Fibroblast of skin of back (primary cell): ENCODE measurements at regions not wholly inside any gene's neighbourhood (a gene's known extent, or its start where the extent isn't known, plus 50 kb on each side); places are given as distances from the start of the nearest gene placed in this dataset.
A peak's percentile ranks its signal among the peaks of the same experiment; 100 is the strongest.

Experiments used
- DNase-seq: peaks from one replicate; pipeline ENCODE4 v3.0.0-alpha.2; 2013

DNA sequence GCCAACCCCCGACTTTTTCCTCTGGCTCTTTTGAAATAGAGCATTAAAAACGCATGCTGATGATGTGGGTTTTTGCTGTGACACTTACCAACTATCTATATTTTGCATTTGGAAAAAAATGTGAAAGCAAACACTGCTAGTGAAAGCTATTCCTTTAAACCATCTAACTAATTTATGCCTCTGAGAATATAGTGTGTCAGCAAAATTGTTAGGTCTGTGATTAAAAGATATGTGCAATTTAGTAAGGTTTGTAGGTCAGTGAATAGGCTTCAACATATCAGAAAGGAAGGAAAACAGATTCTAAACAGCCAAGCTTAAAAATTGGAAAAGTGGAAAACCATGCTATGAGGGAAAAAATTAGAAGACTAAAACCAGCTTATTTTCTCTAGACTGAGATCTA is 1929.3 kb downstream of the NCAM2 start:
- DNase-seq = no peak

DNA sequence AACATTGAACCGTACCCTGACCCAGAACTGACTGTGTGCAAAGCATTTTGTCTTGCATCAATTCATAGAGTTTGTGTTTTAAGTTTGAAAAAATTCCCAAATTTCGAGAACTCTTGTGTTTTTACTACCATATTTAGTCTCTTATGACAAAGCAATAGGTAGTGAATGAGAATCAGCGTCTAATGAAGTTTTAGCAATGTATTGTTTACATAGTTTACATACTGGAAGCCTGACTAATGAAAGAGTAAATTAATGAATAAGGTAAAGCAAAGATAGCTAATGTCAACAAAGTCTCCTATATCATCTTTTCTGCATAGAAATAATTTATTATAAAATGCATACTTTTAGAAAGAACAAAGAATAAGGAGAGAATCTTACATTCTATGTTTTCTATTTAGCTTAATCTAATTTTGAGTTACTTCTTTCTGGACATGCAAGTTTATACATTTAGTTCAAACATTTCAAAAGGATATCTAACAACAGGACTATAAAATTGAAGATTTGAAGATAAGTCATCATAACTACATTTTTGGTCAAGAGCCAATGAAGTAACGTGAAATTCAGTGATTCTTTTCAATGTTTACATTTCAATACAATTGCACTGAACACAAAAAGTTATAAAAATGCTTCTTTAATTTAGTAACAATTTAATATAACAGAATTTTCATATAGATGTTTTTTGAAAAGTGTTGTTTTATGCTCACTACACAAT is 1943.7 kb downstream of the NCAM2 start:
- DNase-seq = no peak

DNA sequence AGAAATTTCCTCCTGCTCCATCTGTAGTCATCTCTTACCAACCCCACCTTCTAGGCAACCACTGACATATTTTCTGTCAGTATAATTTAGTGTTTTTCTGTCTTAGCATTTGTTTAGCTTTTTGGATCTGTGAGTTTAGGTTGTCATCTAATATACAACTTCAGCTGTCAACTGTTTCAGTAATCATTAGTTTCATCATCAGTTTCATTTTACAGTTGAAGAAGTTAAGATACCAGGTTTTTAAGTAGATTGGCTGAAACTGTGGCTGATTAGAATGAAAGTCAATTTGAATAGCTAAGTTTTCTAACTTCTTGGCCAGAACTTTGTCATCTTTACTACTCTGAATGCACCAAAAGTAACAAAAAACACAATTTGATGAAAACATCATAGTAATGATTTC is 1957.3 kb downstream of the NCAM2 start:
- DNase-seq = no peak

DNA sequence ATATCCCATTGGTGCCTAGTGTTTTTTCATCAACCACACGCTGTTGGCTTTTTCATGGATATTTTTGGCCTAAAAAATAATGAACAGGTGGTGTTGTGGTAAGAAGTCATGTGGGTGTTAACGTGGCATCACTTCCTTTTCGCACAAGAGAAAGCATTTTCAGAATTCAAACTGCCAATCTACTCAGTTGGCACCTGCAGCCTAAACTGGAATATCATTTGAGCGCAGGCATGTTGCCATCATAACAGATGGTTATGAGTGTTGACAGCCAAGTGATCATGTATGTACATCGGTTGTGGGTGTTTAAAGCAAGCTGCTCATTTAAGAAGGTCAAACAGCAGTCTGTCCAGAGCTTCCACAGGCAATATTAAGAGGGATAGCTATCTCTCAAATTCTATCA is 1963.0 kb downstream of the NCAM2 start:
- no peak for DNase-seq

DNA sequence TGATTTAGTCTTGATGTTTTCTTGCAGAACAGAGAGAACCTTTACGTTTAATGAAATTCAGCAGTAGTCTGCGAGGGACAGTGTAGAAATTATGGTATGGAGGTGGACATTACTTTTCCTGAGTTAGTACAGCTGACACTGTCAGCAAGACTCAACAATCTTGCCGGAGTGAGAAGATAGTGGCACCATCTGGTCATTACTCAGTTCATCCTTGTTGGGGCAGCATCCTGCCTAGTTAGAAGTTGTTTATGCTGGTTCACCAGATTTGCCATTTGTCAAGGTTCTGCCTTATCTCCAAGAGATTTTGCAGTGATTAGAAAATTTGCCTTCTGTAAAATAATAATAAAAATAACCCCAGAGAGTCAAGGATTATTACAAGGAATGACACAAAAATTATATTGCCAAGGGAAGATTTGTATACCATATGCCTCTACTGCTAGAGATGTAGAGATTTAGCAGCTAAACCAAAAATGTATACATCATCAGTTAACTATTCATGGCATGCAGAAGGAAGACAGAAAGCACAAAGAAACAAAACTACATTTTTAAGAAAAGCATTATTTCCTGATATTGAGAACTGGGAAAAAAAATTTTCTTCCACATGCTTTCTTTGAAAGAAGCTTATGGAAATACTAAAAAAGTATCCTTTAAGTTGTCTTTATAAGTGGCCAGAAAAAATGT is 1967.4 kb downstream of the NCAM2 start:
- DNase-seq = peak; percentile 78

DNA sequence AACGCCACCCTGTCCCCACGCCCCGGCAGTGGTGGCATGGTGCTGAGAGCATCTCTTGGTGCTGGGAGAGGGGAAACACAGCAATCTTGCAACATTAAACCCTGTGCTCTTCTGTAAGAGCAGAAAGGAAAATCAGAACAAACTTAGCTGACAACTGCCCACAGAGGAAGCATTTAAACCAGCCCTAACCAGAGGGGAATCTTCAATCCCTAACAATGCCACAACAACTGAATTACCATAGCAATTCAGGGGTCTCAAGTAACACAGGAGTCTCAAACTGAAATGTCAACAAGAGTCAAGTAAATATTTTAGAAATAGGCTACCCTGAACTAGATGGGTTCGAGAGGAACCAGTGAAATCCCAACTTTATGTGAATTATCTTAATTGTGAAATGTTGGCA is 1983.6 kb downstream of the NCAM2 start:
- no peak for DNase-seq

DNA sequence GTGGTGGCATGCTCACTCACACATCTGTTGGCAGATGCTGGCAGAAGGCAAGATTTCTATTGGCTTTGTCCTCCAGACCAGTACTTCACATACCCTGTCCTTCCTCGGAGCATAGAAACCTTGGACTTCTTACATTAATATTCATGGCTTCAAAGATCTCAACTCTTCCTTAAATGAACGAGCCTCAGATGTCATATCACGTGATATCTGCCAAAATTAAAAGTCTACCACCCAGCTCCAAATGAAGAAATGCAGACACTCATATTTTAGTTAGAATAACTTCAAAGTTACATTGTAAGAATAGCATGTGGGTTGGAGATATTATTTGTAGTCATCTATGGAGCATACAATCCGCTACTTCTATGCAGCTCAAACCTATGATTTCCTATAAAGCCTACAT is 1994.9 kb downstream of the NCAM2 start:
- DNase-seq = no peak

DNA sequence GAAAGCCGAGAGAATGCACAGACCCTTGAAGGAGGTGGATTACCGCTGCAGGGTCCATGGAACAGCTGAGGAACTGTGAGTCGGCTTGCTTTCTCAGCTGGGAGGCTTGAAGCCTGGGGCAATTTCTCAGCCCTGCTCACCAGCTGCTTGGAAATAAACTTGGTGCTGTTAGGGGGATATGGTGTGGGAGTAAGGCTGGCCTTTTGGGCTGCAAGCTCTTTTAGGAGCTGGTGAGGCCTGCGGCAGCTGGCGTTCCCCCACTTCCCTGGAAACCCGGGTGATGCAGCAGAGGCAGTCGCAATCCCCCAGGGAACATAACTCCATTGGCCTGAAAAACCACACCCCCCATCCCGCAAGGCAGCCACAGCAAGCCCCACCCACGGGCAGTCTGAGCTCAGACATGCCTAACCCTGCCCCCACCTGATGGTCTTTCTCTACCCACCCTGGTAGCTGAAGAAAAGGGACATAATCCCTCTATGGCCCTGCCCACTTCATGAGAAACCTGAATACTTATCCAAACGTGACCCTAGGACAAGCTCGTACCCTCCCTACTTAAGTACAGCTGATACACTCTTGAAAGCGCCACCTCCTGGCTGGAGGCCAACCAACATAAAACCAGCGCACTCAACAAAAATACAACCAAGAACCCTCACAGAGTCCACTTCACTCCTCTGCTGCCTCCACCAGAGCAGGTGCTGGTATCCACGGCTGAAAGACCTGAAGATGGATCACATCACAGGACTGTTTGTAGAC is 1995.8 kb downstream of the NCAM2 start:
- no peak for DNase-seq

DNA sequence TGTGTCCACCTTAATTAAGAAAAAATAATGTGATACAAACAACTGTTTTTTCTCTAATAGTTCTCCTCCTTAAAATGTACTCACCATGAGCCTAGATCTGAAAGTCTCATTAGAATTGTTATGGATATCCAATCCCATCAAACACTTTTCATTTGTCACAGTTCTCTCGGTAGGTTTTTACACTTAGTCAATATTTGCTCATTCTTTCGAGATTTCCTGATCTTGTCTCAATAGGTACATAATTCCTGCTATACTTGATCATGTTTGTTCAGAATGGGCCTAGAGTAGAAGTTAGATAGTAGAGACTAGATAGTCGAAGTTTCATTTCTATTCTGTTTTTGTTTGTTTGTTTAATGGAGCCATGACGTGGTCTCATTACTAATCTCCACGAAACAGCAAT is 2005.7 kb downstream of the NCAM2 start:
- no peak for DNase-seq

DNA sequence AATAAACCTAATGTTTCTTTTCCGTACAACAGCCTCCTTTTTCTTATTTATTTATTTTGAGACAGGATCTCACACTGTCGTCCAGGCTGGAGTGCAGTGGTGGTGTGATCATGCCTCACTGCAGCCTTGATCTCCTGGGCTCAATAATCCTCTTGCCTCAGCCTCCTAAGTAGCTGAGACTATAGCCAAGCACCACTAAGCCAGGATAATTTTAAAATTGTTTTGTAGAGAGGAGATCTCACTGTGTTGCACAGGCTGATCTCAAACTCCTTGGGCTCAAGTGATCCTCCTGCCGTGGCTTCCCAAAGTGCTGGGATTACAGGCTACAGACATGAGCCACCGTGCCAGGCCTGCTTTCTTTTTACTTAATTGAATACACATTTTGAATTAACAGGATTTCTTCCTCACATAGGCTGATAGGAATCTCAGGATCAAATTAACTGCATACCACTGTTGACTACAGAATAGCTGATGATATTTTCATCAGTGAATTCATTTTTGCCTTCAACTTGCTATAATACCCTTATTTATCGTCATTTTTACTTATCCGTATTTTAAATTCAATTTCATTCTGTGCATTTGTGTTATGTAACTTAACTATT is 2010.5 kb downstream of the NCAM2 start:
- DNase-seq = no peak

DNA sequence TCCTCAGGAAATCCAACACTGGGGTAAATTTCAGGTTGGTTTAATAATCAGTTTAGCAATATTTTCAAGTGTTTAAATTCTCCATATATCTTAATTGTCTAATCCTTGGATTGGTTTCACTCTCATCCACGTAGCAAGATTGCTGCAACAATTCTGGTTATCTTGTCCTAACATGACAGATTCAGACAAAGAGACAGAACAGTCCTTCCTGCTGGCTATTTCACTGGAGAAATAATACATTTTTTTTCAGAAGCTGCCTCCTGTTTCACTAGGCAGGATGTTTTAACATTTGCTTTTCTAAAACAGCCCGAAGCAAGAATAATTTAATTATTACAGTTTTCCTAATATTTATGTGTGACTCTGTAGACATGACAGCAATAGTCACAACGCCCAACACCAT is 2011.2 kb downstream of the NCAM2 start:
- no peak for DNase-seq

DNA sequence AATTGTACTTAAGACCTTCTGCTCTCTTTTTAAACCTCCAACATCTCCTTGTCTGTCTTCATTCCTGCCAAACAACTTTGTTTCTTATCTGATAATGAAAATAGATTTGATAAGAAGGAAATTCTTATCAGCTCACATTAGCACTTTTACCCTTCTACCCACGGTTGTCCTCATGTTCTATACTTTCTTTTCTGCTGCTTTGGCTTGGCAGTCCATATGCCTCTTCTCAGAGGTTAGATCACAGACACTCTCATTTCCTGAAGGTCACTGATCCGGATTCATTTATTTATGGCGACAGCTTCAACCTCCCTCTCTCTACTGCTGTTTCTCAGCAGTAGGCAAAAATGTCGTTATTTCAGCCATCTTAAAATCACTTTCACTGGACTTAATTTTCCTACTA is 2015.8 kb downstream of the NCAM2 start:
- DNase-seq = no peak

DNA sequence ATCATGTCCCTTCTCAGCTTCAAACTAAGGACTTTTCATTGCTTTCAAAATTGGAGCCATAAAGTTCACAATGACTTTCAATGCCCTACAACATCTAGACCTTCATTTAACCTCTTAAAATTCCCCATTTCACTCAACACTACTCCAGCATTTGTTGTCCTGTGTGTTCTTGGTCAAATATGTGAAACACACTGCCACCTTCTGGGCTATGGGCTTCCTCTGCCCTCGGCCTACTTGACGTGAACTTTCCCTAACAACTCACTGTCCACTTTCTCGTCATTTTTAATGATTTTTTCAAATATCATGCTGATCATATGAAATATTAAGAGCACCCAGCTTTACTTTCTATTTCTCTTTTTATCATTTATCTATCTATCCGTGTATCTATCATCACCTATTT is 2018.4 kb downstream of the NCAM2 start:
- peak; percentile 43 for DNase-seq

DNA sequence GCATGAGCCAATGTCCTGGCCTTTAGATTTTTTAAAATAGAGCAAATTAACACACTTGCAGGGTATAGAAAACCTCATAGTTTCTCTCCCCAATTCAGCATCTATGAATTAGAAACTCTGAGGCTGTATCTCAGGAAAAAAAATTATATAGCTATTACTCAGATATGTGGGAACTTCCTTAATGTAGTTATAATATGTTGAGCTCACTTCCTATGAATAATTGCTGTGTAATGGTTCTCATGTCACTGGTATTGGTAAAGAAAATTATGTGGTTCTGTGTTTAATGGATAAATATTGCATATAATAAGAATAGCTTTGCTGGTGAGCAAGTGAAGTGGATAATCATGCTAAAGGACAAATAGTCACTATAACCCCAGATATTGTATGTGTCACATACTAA is 2019.8 kb downstream of the NCAM2 start:
- peak; percentile 64 for DNase-seq

DNA sequence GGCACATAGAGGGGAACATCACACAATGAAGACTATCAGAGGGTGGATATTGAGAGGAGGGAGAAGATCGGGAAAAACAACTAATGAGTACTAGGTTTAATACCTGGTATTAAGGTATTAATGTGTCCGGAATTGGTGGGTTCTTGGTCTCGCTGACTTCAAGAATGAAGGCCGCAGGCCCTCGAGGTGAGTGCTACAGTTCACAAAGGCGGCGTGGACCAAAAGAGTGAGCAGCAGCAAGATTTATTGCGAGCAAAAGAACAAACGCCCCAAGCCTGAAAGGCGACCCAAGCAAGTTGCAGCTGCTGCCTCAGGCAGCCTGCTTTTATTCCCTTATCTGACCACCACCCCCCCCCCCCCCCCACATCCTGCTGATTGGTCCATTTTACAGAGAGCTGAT is 2022.8 kb downstream of the NCAM2 start:
- no peak for DNase-seq

DNA sequence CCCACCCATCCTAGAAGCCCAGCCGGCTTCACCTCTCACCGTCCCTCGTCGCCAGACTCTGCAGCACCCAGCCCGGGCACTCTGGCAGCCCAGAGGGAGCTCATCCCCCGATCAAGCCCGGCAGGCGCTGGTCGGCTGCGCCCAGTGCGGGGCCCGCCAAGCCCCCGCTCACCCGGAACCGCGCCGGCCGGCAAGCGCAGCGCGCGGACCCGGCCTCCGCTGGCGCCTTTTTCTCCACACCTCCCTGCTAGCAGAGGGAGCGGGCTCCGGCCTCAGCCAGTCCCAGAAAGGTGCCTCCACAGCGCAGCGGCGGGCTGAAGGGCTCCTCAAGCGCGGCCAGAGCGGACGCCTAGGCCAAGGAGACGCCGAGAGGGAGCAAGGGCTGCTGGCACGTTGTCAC is 2023.3 kb downstream of the NCAM2 start:
- DNase-seq = no peak

DNA sequence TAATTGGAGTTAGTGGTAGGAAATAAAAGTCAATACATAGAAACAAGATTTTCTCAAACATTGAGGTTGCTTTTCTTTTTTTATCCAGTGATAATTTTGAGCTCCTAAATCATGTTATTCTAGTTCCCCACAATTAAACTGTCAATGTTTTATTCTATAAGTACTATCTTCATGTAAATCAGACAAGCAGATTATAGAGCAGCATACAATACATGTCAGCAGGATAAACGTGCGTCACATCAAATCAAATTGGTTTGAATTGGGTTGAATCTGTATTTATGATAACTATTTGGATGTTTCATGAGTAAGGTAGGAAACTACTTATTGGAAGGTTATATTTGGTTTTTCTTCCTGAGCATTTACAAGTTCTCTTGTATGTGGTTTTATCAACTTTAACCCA is 2028.7 kb downstream of the NCAM2 start:
- no peak for DNase-seq

DNA sequence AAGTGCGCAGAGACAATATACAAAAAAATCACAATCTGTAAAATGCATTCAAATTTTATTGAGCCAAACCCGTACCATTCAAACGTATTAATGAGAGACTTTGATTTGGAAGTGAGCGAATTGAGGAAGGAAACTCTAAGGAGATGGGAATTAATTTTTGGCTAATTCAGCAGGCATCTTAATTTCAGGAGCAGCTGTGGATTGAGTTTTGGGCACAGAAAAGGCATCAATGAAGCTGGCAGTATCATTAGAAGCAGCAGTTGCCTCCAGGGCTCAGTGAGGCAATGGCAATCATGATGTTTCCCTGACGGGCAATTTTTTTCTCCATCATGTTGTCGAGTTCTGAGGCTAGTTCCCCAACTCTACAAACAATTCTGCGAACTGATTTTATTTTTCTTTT is 2041.6 kb downstream of the NCAM2 start:
- no peak for DNase-seq

DNA sequence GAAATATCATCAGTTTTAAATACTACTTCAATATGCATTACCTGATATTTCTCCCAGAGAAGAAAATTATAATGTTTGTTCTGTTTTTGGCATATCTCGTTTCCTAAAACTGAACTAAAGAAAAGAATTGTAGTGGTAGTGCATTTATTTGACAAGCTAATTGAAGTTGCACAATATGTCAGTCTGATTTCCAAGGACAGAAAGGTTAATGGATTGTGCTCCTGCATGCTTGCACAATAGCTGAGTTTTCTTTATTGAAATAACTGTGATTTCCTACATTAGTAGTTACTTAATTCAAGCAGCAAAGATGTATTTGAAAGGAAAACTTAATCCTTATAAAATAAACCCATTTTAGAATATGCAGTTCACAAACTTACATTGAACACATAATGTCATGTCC is 2047.7 kb downstream of the NCAM2 start:
- no peak for DNase-seq

DNA sequence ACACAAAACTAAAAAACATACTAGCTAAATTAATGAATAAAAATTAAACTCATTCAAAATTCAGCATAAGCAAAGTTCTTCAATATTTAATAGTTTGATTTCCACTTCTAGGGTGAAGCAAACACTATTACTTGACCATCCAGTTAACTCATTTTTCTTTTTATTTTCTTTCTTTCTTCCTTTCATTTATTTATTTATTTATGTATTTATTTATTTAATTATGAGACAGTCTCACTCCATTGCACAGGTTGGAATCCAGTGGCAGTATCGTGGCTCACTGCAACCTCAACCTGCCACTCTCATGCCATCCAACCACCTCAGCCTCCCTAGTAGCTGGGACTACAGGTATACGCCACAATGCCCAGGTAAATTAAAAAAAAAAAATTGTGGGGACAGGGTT is 2069.5 kb downstream of the NCAM2 start:
- no peak for DNase-seq

DNA sequence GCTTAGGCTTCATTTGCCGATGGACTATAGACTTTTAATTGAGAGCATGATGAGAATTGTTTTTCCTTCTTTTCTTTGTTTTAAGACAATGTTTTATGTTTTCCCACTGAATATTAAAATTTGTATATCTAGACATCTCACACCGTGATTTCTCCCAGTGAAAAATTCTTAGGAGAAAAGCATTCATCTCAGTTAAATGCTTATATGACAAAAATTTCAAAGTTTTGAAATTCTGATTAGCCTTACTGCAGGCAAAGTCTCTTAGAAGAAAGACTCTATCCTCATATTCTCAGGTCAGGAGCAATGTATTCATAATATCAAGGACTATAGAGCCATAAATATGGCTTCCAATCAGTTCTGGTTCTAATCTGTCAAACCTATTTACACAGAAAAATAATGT is 2085.0 kb downstream of the NCAM2 start:
- DNase-seq = no peak

DNA sequence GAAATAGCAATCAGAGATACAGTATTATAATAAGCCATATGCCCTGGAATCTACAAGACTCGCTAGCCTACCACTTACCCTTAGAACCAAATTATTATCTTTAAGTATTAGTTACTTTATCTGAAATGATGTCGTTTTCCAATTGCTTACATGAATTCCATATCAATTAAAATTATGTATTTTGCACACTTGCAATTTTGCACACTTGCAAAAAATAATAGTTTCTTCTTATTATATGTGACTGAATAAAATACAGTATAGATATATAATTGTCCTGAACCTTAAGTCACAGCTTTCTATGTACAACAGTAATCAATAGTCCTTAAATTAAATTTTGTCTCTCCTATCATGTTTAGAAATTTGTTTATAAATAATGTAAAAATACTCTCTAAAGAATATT is 2095.1 kb downstream of the NCAM2 start:
- no peak for DNase-seq

DNA sequence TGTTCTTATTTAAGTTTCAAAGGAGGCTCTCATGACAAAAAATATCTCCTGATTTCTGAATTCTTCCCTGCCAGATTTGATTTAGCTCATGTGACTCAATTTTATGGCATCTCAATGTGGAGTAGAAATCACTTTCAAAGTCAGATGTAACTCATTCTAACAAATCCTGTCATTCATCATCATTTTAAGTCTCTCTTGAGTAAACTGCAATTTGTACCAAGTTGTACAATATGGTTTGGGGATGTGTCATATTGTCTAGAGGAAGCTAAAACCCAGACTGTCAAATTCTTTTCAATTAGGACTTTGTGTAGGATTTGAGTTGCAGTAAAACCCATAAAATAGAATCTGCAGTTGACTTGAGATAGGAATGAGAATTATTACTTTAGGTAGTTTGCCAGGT is 2101.0 kb downstream of the NCAM2 start:
- DNase-seq = no peak

DNA sequence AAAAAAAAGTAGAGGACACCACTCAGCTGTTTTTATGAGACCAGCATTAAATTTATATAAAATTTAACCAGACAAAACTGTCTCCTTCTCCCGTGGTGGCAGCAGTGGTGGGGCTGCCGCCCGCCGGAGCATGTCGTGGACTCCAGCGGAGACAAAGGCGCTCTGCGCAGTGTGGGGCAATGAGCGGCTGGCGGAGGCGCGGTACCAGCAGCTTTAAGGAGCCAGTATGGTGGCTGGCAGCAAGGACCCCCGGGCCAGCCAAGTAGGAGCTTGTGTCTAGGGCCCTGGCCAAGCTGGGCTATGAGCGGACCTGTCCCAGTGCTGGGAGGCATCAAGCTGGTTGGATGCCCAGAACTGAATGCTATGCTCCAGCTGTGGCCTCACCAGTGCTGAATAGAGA is 2102.9 kb downstream of the NCAM2 start:
- DNase-seq = no peak
